ENCODE measurements at regions not wholly inside any gene's neighbourhood (a gene's known extent, or its start where the extent isn't known, plus 50 kb on each side); places are given as distances from the start of the nearest gene placed in this dataset.

DNA sequence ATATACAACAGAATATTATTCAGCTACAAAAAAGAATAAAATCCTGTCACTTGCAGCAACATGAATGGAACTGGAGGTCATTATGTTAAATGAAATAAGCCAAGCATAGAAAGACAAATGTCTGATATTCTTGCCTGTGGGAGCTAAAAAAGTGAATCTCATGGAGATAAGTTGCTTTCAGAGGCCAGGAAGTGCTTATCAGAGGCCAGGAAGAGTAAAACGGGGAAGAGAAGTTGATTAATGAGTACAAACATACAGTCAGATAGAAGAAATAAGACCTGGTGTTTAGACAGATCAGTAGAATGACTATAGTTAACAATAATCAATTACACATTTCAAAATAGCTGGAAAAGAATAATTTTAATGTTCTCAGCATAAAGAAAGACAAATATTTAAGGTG, 54.4 kb upstream of the CPHXL start:
- TF ChIP-seq, protein P1, sequence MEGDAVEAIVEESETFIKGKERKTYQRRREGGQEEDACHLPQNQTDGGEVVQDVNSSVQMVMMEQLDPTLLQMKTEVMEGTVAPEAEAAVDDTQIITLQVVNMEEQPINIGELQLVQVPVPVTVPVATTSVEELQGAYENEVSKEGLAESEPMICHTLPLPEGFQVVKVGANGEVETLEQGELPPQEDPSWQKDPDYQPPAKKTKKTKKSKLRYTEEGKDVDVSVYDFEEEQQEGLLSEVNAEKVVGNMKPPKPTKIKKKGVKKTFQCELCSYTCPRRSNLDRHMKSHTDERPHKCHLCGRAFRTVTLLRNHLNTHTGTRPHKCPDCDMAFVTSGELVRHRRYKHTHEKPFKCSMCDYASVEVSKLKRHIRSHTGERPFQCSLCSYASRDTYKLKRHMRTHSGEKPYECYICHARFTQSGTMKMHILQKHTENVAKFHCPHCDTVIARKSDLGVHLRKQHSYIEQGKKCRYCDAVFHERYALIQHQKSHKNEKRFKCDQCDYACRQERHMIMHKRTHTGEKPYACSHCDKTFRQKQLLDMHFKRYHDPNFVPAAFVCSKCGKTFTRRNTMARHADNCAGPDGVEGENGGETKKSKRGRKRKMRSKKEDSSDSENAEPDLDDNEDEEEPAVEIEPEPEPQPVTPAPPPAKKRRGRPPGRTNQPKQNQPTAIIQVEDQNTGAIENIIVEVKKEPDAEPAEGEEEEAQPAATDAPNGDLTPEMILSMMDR (IDR thresholded peaks at IDR 0.05; ENCODE audit: low read depth, low read length) = no peak
- TF ChIP-seq MYC (IDR thresholded peaks at IDR 0.05; ENCODE audit: low read depth, low read length) (no peak), POLR2A (IDR thresholded peaks at IDR 0.05; ENCODE audit: extremely low read depth, insufficient read length) (no peak)
- TF ChIP-seq, protein P2, sequence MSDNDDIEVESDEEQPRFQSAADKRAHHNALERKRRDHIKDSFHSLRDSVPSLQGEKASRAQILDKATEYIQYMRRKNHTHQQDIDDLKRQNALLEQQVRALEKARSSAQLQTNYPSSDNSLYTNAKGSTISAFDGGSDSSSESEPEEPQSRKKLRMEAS (IDR thresholded peaks at IDR 0.05; ENCODE audit: low read depth, low read length) = no peak
- no peak for DNase-seq (ENCODE audit: low read depth)
- H3K4me3 ChIP-seq (ENCODE audit: low read depth, low read length) = no peak overlapping the region

DNA sequence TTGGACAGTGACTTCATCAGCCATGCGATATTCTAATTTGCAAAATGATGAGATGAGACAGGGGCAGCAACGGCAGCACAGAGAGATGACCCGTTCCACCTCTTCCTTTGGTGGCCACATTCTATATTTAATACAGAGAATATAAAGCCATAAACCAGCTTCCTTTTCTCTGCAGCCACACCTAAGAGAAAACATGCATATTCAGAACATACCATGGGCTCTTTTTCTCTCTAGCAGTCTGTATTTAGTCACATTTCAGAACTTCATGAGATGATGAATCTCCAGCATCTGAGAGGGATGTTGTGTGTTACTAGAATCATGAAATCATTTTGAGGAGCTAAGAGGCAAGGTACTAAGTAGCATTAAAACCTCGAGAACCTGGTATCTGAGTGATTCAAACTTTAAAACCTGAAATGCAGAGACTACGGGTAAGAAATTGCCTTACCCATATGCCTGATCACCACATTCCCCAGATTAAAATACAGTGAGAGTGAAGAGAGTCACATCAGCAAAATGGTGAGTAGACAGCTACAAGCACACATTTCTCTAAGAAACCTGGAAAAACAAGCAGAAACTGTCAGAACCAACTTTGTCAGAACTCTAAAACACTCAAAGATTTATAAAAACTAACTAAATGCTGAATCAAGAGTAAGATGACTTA, 55.5 kb upstream of the CPHXL start:
- no peak for DNase-seq (ENCODE audit: low read depth)
- TF ChIP-seq, protein P2 (IDR thresholded peaks at IDR 0.05; ENCODE audit: low read depth, low read length) = no peak
- TF ChIP-seq POLR2A (IDR thresholded peaks at IDR 0.05; ENCODE audit: extremely low read depth, insufficient read length) (no peak), MYC (IDR thresholded peaks at IDR 0.05; ENCODE audit: low read depth, low read length) (no peak)
- TF ChIP-seq, protein P1 (IDR thresholded peaks at IDR 0.05; ENCODE audit: low read depth, low read length) = no peak
- no peak overlapping the region for H3K4me3 ChIP-seq (ENCODE audit: low read depth, low read length)

DNA sequence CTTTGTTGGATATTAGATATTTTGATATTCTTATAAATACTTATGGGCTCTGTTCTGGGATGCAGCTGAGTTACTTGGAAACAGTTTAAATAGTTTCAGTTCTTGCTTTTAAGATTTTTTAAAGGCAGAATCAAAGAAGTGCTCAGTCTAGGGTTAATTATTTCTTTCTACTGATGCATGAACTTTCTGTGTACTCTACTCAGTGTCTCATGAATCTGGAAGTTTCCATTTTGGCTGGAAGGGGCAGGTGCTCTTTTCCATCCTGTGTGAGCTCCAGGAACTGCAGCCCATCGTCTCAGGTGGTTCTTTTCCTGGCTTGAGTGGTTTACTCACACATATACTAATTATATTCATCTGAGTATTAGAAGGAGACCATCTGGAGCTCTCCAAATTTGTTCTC, 61.1 kb upstream of the CPHXL start:
- no peak for DNase-seq (ENCODE audit: low read depth)
- TF ChIP-seq, protein P2 (IDR thresholded peaks at IDR 0.05; ENCODE audit: low read depth, low read length) = no peak
- no peak for TF ChIP-seq MYC (IDR thresholded peaks at IDR 0.05; ENCODE audit: low read depth, low read length)
- TF ChIP-seq, protein P1 (IDR thresholded peaks at IDR 0.05; ENCODE audit: low read depth, low read length) = no peak
- no peak for TF ChIP-seq POLR2A (IDR thresholded peaks at IDR 0.05; ENCODE audit: extremely low read depth, insufficient read length)

DNA sequence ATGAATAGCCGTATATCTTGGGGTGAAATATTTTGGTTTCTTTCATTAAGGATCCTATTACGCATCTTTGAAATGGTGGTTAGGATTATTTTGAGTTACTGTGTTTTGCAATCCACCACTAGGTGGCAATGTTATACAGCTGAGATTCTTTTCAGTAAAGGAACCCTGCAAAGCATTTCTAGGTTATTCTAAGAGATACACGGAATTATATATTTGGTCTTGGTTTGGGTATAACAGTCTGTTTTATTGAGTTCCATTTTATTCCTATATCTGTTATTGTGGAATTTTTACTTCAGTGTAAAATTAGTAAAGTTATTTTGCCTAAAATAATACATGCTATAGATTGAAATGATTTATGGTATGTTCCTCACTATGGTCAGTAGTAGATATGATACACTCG, 62.9 kb upstream of the CPHXL start:
- H3K4me3 ChIP-seq (ENCODE audit: low read depth, low read length) = no peak overlapping the region
- TF ChIP-seq, protein P1 (IDR thresholded peaks at IDR 0.05; ENCODE audit: low read depth, low read length) = peak; percentile 54
- TF ChIP-seq, protein P2 (IDR thresholded peaks at IDR 0.05; ENCODE audit: low read depth, low read length) = no peak
- peak; percentile 64 for DNase-seq (ENCODE audit: low read depth)

More for the DNA sequence above, 61.1 kb upstream of the CPHXL start:
- no peak overlapping the region for H3K4me3 ChIP-seq (ENCODE audit: low read depth, low read length)

DNA sequence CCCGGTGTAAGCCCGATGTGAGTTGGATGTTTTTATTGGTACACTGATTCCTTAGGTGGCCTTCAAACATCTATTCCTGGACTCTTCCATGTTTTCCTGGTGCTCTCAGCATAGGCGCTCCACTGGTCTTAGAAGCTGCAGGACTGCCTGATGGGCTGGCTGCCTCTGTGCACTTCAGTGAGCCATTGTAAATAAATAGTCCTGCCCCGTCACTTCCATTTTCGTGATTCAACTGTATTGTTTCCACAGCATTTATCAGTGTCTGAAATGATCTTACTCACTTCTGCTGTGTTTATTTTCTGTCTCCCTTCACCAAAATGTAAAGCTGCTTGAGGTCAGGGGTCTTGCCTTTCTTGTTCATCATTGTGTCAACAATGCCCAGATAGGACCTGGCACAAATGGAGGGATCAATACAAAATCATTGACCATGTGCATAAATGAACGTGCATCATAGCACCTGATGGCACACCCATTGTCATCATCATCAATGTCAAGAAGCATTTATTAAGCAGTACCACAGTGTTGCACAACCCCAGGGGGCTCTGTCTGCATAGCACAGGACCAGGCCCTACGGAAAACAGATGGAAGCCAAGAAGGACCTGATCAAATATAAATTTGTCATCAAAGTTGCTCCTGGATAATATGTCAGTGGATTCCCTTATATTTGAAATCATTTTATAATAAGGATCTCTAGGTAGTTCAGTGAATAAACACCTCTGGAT, 66.6 kb upstream of the CPHXL start:
- DNase-seq (ENCODE audit: low read depth) = no peak
- no peak for TF ChIP-seq POLR2A (IDR thresholded peaks at IDR 0.05; ENCODE audit: extremely low read depth, insufficient read length)
- TF ChIP-seq, protein P1 (IDR thresholded peaks at IDR 0.05; ENCODE audit: low read depth, low read length) = no peak
- no peak for TF ChIP-seq MYC (IDR thresholded peaks at IDR 0.05; ENCODE audit: low read depth, low read length)
- TF ChIP-seq, protein P2 (IDR thresholded peaks at IDR 0.05; ENCODE audit: low read depth, low read length) = no peak
- H3K4me3 ChIP-seq (ENCODE audit: low read depth, low read length) = no peak overlapping the region

All from NB4 (cell line).